GM12872 (cell line): ENCODE measurements at regions not wholly inside any gene's neighbourhood (a gene's known extent, or its start where the extent isn't known, plus 50 kb on each side); places are given as distances from the start of the nearest gene placed in this dataset.

Experiments
- TF ChIP-seq, protein P1 (sequence below): IDR thresholded peaks from 3 replicates; pipeline ENCODE4 v1.5.1; 2011; ENCODE audit warnings: low read depth, mild to moderate bottlenecking, low read length, moderate library complexity; ENCODE audit not compliant: insufficient read depth

DNA sequence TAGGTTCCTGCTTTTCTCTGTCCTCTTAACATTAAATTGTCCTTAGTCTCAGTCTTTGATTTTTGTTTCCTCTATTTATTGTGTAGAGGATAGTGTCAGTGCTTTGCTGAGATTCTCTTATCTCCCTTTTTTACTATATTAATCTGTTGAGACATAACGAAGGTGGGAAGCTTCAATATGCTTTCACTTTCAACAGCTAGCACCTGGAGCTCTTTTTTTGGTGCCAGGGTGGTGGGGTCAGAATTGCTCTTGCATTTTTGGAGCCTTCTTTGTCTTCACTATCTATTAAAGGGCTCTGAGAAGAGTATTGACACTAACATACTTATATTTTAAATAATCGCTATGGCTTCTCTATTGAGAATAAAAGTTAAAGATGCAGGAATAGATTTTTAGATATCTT lies 97.1 kb upstream of the EPHA7 start:
- TF ChIP-seq, protein P1, sequence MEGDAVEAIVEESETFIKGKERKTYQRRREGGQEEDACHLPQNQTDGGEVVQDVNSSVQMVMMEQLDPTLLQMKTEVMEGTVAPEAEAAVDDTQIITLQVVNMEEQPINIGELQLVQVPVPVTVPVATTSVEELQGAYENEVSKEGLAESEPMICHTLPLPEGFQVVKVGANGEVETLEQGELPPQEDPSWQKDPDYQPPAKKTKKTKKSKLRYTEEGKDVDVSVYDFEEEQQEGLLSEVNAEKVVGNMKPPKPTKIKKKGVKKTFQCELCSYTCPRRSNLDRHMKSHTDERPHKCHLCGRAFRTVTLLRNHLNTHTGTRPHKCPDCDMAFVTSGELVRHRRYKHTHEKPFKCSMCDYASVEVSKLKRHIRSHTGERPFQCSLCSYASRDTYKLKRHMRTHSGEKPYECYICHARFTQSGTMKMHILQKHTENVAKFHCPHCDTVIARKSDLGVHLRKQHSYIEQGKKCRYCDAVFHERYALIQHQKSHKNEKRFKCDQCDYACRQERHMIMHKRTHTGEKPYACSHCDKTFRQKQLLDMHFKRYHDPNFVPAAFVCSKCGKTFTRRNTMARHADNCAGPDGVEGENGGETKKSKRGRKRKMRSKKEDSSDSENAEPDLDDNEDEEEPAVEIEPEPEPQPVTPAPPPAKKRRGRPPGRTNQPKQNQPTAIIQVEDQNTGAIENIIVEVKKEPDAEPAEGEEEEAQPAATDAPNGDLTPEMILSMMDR = no peak

DNA sequence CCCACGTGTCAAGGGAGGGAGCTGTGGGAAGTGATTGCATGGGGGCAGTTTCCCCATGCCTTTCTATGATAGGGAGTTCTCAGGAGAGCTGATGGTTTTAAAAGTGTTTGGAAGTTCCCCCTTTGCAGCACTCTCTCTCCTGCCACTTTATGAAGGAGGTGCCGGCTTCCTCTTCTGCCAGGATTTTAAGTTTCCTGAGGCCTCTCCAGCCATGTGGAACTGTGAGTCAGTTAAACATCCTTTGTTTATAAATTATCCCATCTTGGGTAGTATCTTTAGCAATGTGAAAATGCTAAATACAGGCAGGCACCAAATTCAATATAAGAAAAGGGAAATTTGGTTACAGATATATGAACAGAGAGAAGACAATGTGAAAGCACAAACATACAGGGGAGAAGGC lies 96.4 kb upstream of the EPHA7 start:
- TF ChIP-seq, protein P1 = no peak

DNA sequence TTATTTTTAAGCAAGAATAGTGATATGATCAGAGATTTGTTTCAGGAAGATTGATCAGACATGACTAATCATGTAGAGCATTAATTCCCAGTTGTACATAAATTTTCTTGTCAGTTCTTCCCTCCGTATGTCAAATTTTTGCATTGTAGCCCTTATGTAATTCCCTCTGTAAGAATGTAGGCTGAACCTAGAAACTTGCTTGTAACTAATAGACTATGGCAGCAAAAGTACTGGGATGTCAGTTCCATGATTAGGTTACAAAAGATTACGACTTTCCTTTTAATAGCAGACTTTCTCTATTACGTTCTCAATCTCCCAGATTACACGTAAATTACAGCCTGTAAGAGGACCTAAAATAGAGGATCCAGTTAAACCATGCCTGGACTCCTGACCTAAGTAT lies 79.4 kb upstream of the EPHA7 start:
- TF ChIP-seq, protein P1 = no peak

DNA sequence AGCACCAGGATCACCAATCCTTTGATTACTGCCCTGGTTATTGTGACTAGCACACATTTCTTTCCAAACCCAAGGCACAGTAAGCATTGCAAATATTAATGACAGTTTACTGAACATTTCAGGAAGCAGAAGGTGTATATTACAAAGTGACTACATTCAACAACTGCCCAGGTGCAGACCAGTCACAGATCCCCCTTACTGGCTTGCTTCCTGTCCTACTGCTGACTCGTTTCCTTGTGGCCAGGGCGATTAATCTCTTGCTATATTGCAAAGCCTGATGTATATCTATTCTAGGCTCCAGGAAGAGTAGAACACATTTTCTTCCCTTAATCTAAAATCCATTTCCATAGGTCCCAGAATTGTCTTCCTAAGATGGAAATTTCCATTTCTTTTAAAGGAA lies 77.2 kb upstream of the EPHA7 start:
- TF ChIP-seq, protein P1 = no peak

DNA sequence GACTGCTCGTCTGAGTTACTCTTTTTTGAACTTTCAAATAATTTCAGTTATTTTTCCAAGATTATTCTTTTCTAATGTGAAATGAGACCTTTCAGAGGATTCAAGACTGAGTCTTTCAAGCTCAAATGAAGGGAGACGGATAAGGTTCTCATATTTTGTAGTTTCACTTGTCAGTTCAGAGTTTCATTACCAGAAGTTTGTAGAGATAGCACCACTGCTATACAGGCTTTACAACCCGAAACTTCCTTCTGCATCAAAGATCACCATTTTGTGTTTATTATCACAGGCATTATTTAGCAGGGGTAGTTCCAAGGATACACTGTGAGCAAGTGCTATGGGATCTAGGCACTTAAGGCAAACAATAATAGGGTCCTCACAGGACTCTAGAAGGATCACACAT lies 74.7 kb upstream of the EPHA7 start:
- TF ChIP-seq, protein P1 = no peak

DNA sequence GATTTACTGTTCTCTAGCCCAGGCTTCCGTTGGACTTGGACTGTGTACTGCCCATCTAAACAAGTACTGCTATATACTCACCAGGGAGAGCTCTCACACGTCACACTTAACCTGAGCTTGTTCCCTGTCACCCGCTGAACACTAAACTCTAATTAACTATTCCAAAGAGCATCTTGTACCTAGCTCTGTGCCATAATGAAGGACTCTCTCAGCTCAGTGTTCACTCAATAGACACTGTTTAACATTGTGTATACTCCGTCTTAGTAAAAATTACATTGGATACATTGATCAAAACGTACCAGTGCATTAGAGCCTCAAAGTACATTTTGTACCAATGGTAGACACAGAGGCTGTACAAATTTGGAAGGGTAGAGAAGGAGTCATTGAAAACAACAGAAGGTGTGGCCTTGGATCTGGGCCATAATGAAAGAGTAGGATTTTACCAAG lies 55.4 kb upstream of the EPHA7 start:
- TF ChIP-seq, protein P1 = no peak

DNA sequence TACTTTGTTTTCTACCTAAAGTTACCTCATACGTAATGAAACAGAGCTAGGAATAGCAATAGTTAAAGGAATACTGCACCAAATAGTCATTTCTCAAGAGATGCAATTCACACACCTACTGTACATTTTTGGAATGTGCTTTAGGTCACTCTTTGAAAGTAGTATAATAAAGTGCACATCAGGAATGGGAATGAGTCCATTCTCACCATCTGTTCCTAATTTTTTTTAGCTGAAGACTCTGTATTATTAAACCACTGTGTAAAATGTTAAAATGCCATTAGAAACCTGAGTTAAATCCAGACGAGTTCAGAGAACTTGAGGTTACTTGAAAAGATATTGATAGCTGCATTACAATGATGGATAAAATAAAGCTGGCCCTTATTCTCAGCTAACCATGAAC lies 51.9 kb upstream of the EPHA7 start:
- TF ChIP-seq, protein P1 = no peak
